Fibroblast of skin of scalp (primary cell): ENCODE measurements at regions not wholly inside any gene's neighbourhood (a gene's known extent, or its start where the extent isn't known, plus 50 kb on each side); places are given as distances from the start of the nearest gene placed in this dataset.

Source experiments
- DNase-seq: peaks from one replicate; pipeline ENCODE4 v3.0.0-alpha.2; 2013

GRCh38 chr14:100955201-100955600 lies 51.7 kb upstream of the RTL1 start:
- DNase-seq, result peak; percentile 46

- no peak for DNase-seq
Measured at GRCh38 chr14:100962494-100962893, 59.0 kb upstream of the RTL1 start.

- no peak for DNase-seq
Measured at GRCh38 chr14:100965296-100965695, 61.8 kb upstream of the RTL1 start.

DNA sequence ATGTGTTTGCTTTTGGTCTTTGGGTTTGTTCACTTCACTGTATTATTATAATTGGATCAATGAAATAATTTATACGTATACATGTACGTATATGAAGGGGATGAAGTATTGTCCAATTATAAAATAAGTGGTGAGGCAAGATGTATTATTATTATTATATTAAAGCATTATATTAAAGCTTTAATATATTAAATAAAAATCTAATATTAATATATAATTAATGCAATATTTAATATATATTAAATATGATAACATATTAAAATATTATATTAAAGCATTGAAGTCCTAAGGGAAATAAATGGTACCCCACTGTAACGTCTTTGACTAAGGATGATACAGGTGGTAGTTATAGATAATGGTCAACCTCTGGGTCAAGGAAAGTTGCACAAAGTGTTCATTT lies 63.7 kb upstream of the RTL1 start:
- no peak for DNase-seq

DNA sequence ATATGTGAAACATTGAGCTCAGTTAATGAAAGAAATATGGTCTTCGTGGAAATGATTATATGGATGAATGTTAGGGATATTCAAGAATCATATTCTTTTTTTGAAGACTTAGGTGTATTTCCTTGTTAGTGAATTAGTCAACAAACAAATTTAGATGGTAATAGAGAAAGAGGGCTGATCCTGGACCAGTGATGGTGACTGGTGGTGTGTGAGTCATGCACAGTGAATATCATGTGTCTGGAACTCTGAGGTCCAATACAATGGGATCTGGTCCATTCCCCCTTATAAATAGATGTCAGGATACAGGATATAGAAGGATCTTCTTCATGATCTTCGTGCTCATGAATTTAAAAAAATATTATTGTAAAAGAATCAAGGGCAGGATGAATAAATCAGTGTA lies 64.4 kb upstream of the RTL1 start:
- no peak for DNase-seq

GRCh38 chr14:100972118-100972897 lies 68.8 kb upstream of the RTL1 start:
- no peak for DNase-seq

DNA sequence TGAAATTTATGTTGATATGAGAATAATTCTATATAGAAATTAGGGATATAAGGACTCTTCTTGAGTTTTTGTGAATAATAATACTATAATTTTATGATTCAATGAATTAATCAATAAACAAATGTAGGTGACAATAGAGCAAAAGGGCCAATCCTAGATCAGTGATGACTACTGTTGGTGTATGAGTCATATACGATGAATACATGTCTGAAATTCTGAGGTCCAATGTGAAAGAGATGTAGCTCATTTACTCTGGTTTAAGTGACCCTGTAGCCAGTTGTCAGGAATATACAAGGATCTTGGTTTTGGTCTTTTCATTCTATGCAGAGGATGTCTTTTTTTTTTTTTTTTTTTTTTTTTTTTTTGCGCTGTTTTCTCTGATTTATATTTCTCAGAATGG lies 72.1 kb upstream of the RTL1 start:
- no peak for DNase-seq

- DNase-seq, result no peak
Measured at GRCh38 chr14:100979079-100979478, 75.6 kb upstream of the RTL1 start.

DNA sequence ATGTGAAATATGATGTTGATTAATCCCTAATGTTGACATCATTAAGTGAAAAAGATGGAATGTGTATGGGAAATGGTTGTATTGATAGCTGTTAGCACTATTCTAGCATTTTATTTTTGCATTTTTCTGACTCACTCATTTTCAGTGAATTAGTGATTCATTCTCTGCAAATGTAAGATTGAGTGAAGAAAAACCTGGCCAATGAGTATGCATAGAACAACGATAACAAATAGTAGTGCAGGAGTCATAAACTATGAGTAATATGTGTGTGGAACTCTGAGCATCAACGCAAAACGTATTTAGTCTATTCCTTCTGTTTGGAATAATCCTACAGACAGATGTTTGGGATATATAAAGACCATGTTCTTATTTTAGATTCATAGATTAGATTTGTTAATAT lies 76.3 kb upstream of the RTL1 start:
- peak; percentile 83 for DNase-seq

DNA sequence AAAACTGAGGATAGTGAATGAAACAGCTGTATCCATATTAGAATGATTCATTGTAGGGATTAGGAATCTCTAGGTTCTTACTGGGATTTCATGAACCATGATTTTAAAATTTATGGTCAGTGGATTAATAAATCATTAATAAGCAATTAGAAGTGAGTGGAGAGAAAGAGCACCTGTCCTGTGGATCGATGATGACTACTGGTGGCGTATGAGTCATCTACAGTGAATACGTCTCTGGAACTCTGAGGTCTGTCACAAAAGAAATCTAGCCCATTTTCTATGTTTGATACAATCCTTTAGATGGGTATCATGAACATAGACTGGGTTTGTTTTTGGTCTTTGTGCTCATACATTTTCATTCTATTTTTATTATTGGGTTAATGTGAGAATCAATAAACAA lies 77.3 kb upstream of the RTL1 start:
- DNase-seq, result no peak

DNA sequence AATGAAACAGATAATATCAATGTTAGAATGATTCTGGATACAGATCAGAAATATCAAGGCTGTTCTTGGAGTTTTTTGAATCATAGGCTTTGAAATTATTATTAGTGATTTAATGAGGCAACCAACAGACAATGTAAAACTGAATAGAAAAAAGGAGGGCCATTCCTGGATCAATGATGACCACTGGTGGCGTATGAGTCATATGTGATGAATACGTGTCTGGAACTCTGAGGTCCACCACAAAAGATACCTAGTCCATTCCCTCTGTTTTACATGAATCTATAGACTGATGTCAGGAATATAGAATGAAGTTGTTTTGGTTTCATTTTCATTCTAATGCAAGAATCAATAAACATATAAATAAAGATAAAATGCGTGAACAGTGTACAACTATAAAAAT lies 78.3 kb upstream of the RTL1 start:
- DNase-seq, result peak; percentile 53

- DNase-seq, result no peak
Measured at GRCh38 chr14:100982353-100982752, 78.8 kb upstream of the RTL1 start.

- no peak for DNase-seq
Measured at GRCh38 chr14:100982762-100983161, 79.2 kb upstream of the RTL1 start.

DNA sequence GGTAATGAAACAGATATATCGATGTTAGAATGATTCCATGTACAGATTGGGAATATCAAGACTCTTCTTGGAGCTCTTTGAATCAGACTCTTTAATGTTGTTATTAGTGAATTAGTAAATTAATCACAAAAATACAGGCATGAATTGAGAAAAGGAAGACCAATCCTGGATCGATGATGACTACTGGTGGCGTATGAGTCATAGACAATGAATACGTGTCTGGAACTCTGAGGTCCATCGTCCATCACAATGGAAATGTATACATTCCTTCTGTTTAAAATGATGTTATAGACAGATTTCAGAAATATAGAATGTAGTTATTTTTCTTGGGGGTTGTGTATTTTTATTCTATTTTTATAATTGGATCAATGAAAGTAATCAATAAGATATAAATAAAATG lies 80.2 kb upstream of the RTL1 start:
- no peak for DNase-seq

- DNase-seq, result no peak
Measured at GRCh38 chr14:100988011-100988410, 84.5 kb upstream of the RTL1 start.

GRCh38 chr14:100988411-100988900 lies 84.9 kb upstream of the RTL1 start:
- DNase-seq, result no peak

DNA sequence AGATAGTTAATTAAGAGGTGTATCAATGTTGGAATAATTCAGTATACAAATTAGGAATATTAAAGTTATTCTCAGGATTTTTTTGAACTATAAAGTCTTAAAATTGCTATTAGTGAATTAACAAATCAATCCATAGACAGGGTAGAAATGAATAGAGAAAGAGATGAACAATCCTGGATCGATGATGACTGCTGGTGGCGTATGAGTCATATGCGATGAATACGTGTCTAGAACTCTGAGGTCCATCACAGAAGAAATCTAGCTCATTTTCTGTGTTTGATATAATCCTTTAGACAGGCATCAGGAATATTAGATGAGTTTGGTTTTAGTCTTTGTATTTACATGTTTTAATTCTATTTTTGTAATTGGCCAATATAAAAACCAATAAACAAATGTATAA lies 85.4 kb upstream of the RTL1 start:
- DNase-seq, result no peak

DNA sequence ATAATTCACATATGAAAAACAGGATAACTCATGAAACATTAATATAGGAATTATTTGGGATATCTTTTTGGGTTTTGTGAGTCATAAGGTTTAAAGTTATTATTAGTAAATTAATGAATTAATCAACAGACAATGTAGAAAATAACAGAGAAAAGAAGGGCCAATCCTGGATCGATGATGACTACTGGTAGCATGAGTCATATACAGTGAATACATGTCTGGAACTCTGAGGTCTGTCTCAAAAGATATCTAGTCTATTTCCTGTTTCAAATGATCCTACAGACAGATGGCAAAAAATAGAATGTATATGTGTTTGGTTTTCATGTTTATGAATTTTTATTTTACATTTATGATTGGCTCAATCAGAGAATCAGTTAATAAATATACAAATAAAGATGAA lies 86.4 kb upstream of the RTL1 start:
- no peak for DNase-seq

DNA sequence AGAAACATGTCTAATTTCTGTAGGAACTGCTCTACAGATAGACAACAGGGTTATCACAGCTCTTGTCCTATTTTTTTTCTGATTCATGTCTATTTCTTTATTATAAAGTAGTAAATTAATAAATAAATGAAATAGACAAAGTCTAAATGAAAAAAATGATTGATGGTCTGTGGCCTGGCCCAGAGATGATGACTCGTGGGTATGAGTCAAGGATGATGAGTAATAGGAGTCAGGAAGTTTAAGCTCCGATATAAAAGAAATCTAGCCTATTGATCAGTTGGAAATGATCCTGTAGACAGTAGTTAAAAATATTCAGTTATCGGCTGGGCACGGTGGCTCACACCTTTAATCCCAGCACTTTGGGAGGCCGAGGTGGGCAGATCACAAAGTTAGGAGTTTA lies 90.6 kb upstream of the RTL1 start:
- no peak for DNase-seq

DNA sequence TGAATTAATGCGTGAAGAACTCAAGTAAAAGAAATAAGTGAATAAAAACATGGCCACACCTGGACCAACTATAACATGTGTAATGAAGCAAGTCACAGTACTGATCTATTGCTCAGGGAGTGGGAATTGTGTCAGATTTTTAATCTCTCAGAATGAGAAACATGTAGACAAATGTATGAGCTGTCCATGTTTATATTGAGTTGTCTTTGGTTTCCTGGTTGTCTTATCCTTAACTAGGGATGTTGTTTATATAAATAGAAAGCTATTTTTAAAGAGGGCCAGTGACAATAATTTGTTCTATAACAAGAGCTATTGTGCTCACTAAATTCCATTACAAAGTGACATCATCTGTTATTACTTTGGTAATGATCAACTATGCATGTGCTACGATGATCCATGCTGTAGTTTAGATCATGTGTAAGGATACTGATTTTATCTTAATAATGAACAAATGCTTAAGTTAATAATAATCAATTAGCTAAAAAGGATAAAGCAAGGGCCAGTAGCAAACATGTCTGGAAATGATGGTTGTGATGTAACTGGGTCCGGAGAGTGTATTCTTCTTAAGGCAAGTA lies 91.3 kb upstream of the RTL1 start:
- no peak for DNase-seq

- no peak for DNase-seq
Measured at GRCh38 chr14:101000711-101001250, 97.3 kb upstream of the RTL1 start.

GRCh38 chr14:101001311-101002069 lies 98.0 kb upstream of the RTL1 start:
- DNase-seq, result peak; percentile 40

GRCh38 chr14:101002738-101003137 lies 99.2 kb upstream of the RTL1 start:
- DNase-seq, result no peak
